Hypothalamus (tissue), 51 donors: ENCODE measurements at regions not wholly inside any gene's neighbourhood (a gene's known extent, or its start where the extent isn't known, plus 50 kb on each side); places are given as distances from the start of the nearest gene placed in this dataset.

Source experiments
- DNase-seq, 51 donors: peaks; one replicate each; lab custom pipeline; 2025; lab: John Stamatoyannopoulos, UW

DNA sequence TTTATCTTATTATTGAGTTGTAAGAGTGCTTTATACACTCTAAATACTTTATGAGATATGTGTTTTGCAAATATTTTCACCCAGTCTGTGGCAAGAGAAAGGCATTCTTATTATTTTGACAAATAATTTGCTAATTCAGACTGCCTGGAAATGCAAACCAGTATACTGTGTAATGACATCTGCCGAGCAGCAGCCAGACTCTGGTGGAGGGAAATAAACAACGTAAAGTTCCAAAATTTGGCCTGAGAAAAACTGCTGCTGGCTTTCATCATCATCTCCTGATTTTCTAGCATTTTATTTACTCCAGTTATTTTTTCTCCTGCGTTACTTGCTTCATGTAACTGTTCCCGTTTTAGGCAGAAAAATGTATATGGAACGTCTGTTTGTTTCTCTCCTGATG is 161.6 kb downstream of the RNF152 start:
- DNase-seq, result no peak

DNA sequence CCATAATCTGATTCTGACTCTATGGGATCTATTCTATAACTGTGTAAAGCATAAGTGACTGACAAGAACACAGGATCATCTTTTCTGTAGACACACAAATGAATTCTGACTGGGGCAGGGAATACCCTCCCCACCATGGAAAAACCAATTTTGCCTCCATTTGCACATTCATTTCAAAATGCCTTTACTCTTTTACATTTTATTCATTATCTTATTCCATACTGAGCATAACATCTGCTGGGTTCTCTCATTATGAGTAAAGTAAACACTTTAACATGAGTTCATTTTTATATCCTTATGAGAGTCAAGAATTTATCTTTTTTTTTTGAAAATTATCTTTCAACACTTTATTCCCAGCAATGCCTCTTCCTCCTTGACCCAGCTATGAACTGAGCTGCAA is 163.5 kb downstream of the RNF152 start:
- no peak for DNase-seq

DNA sequence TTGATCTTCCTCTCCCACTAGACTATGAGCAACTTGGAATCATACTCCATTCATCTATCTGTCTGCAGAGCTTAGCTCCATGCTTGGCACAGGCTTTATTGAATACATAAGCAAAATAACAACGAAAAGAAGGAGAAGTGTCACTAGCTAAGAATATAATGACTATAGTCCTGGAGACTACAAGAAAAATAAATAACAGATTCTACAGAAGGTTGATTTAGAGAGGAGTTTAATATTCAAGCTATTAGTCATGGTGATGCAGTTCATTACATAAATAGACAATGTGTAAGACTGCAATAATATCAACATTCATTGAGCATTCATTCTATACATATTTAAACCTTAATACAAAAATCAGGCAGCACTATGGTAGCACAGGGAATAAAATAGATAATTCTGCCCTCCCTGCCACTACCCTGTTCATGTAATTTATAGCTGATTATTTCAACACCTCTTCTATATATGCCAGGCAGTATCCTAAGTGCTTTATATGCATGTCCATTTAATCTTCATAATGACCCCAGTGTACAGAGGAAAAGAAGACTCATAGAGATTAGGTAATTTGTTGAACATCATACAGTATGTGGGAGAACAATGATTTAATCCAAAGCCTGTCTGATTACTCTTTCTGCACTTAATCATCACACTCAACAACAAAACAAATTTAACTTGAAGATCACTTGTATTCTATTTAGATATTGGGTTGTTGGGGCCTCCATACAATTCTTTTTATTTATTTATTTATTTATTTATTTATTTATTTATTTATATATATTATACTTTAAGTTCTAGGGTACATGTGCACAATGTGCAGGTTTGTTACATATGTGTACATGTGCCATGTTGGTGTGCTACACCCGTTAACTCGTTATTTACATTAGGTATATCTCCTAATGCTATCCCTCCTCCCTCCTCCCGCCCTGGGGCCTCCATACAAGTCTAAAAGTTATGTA is 165.3 kb downstream of the RNF152 start:
- DNase-seq, result no peak

DNA sequence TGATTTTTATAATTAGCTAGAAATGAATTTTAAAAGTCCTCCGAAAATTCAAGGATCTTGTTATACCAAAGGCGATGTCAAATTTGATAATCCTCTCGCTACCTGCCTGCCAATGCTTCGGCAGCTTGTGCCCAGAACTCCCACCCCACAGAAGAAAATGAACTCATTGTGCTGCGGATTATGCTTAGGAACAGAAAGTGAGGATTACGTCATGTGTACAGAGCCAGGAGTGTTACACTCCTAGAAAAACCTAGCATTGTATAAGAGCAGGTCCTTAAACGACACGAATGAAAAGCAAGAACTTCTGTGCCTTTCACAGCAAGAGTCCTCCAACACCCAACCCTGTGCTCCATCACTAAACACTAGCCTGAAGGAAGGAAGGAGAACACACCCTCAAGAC is 168.3 kb downstream of the RNF152 start:
- DNase-seq, result no peak

DNA sequence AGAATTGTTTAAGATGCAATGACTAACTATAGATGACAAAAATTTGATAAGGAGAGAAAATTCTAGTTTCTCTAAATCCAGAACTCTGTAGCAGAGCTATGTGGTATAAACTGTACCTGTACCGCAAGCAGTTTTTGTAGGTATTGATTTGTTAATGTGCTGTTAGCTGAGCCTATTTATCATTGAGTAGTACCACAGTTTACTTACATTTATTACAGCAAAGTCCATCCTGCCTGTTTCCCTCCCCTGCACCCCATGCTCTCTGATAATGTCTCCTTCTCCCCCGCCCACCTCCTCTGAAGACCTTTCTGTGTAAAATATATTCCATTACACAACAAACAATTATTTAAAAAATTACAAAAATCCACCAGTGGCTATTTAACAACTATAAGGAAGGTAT is 170.6 kb downstream of the RNF152 start:
- DNase-seq, result no peak

DNA sequence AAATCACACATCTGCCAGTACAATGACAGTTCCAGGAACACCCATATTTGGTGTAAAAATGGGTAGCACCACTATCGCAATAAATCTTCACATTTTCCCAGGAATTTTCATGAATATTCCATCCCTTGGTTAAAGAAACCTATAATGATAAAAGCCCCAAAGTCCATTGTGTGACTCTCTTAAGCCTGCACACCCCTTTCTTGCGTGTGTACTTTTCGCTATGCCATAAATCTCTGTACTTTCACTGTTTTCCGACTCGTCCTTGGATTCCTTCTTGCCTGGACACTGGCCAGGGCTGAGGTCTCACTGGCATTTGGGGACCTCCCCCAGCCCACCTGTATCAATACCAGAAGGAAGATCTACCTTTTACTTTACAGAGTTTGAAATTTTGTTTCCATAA is 172.3 kb downstream of the RNF152 start:
- no peak for DNase-seq

DNA sequence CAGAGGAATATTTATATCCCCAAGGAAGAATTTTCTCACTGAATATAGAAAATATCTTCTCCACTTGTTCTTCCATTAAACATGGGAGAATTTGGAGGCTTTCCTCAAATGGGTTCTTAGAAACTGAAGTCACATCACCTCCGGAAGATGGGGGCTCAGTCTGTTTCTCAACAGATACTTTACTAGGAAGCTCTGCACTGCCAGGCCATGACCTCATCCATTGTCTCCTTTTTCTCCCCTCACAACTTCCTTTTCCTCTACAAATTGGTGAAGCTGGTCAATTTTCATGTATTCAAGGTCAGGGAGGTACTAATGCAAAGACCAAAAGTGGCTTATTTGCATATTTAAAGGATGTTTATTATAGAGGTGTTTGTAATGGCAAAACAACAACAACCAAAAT is 173.1 kb downstream of the RNF152 start:
- DNase-seq, result no peak

DNA sequence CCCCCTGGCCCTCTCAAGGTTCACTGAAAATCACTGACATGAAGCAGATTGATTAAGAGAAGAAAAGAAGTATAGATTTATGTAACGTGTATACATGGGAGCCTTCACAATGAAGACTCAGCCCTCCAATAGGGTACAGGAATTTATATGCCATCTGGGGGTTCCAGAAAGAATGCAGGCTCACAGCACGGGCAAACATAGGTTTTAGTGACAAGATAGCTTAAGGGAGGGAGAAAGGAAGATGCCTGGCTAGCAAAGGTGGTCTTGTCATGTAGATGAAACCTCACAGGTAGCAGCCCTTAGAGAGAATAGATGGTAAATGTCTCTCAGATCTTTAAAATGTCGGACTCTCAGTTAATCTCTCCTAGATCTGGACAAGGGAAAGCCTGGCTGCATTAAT is 173.9 kb downstream of the RNF152 start:
- DNase-seq, result no peak

DNA sequence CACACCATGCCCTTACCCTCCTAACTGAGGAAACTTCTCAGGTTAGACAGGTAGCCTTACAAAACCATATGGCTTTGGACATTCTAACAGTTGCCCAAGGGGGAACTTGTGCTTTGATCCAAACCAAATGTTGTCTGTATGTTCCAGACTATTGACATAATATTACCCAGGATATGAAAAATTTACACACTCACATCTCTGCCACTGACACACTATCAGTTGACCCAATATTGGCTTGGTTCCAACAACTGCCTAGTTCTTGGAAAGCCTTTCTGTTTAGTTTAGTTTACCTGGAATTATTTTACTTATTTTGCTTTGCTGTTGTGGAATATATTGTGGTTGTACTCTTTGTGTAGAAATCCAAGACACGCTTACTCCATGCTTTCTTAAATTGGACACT is 178.4 kb downstream of the RNF152 start:
- no peak for DNase-seq

DNA sequence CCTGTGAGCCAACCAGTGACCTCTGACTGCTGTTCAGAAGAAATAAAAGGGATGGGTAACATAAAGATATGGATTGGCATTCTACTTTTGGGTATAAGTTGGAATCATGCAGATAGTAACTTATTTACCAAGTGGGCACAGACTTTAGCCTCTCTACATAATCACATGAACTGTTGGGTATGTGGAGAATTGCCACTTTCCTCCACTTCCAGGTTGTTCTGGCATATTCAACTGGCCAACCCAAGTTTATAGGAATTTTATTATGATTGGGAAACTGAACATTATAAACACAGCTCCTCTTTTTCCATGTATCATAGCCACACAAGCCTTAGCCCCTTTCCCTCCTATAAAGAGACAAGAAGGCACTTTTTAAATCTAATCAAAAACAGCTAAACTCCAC is 179.3 kb downstream of the RNF152 start:
- DNase-seq, result no peak

DNA sequence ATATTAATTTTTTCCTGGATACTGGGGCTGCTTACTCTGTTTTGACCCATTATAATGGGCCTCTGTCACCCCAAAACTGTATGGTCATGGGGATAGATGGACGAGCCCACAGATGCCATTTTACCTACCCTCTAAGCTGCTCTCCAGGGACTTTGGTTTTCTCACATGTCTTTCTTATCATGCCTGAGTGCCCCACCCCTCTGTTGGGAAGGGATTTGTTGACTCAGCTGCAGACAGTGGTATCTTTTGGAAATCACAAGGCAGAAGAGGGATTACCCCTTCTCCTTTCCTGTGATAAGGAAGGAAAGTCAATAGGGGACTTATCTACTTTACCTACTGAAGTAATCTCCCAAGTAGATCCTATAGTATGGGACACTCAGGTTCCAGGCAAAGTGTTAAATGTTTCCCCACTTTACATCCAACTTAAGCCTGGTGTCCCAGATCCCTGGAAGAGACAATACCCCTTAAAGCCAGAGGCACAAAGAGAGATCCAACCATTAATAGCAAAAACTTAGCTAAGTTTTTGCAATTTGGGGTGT is 182.7 kb downstream of the RNF152 start:
- no peak for DNase-seq

DNA sequence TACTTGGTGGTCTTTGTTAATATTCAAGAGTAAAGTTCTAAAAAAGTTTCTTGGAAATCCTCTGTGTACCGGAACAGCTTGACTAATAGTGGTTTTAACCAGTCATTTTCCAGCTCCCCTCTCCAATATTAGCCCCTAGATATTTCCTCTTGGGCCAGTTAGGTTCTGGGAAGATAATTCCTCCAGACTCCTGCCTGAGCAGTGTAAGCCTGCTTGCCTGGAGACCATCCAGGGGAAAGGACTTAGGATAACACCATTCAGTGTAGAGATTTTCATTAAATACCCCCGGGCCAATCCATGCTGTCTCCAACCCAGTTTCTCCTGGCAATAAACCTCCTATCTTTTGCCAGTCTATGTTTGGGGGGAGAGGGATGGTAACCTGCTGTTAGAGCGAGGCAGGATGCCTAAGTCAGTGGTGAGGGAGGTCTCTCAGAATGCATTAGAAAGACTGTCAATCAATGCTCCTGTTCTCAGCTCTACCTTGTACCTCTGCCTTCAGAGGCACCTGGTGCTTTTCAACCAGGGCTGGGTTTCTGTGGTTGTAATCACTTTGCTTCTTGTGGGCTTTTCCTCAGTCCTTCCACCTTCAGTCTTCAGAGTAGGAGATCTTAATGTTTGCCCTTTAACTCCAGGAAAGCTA is 186.4 kb downstream of the RNF152 start:
- DNase-seq, result no peak

DNA sequence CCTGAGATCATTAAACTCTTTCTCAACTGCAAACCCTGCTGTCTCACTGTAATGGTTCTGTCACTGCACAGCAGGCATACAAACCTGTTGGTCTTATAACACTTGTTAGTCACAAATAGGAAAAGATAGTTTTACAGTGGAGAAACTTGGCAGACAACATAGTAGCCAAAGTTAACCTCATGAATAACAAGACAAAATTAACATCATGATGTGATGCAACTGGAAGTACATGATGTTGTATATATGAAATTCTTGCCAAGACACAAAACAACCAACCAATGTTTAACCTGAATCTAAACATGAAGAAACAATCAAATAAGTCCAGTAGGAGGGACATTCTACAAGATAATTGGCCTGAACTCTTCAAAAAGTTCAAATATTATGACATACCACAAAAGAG is 189.3 kb downstream of the RNF152 start:
- DNase-seq, result no peak

DNA sequence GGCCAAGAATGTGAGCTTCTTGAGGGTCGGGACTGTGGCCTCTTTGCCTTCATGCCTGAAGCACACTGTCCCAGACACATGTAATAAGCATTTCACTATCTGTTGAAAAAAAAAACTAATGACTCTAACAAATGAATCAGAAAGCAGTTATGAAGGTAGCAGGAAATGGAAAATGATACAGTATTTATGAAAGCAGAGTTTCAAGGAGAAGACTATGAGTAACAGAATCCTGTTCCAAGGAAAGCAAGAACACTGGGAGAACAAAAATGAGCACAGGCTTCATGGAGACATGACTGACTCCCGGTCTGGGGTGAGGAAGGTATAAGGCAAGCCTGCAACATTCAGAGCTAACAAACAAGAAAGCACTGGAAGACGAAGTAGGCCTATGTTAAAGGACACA is 190.8 kb downstream of the RNF152 start:
- DNase-seq, result no peak

DNA sequence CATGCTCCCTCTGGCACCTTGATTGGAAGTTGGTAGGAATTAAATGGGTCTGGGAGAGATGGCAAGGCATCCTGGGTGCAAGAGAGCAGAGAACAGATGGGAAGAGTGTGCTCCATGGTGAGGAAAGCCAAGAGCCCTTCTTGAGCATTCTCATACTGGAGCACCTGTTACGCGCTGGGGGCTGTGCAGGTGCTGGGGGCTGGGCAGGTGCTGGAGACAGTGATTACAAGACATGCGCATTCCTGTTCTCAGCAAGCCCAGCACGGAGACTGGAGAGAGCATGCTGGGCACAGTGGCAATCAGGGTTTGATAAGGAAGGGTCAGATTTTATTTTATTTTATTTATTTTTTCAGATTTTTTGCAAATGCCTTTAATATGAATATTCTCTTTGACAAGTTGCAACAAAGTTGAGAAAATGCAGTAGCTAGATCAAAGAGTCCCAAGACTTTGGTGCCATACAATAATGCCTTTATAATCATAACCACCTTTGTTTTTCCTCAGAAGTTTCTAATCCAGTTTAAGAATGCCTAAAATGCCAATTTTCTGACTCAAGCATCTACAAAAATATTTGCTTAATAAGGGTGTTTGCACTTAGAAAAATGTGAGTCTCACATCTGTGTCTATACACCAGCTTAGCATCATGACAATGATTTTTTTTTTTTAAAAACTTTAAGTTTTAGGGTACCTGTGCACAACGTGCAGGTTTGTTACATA is 193.3 kb downstream of the RNF152 start:
- DNase-seq, result no peak

DNA sequence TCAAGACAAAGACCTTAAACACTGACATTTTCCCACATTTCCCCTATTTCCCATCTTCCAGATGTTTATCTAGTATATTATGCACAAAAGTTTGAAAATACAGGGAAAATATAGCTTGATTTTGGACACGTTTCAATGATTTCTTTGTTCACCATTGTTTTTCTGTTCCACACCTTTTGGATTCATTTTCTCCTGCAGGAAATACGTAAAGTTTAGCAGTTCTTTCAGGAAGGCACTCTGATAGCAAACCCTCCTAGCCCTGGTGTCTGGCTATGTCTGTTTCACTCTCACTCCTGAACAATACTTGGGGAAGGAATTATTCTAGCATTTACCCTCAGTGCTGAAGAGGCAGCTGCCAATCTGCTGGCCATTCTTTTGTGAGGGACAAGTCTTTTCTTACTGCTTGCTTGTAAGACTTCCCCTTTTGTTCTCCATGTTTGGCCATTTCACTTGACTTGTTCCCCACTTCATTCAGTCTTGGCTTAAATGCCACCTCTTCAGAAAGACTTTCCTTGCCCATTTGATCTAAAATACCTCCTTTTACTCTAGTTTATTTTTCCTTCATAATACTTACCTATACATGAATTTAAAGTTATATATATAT is 195.4 kb downstream of the RNF152 start:
- DNase-seq, result no peak

DNA sequence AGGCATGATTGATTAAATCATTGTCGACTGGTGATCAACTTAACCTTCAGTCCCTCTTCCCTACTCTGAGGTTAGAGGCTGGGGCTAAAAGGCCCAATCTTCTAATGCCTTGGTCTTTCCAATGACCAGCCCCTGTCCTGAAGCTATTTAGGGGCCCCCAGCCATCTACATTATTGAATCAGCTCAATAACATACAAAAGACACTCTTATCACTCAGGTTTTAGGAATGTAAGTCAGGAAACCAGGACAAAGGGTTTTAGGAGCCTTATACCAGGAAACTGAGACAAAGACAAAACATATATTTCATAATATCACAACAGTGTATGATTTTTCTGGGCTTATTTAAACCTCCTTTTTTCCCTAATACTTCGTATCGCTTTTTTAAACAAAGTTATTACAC is 198.6 kb downstream of the RNF152 start:
- DNase-seq, result no peak

DNA sequence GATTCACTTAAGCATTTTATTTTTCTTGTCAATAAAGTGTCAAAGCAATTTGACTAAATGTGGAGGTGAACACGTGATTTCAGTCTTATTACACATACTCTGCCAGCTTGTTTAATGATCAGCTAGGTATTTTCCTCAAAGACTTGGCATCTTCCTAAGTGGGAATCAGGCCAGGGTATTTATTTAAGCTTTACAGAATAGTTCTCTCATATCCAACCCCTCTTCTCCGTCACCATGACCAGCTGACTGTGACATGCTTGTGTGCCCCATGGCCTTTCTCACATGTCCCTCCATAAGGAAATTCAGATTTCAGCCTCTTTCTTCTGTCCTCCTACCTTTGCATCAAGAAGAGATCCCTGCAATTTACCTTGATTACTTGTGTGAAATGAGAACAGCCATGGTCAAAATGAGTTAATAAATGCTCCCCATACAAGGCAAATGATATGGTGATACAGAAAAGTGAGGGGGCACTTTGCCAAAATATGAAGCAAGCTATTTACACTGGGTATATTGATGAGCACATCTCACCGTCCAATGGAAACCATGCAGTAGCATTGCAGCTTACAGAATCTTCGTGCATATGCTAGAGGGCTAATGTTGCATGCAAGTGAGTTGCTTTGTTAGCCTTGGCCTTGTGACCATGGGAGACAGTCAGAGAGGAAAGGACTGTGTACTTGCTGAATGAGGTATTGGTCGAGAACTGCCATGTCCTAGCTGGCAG is 202.2 kb downstream of the RNF152 start:
- DNase-seq, result no peak

DNA sequence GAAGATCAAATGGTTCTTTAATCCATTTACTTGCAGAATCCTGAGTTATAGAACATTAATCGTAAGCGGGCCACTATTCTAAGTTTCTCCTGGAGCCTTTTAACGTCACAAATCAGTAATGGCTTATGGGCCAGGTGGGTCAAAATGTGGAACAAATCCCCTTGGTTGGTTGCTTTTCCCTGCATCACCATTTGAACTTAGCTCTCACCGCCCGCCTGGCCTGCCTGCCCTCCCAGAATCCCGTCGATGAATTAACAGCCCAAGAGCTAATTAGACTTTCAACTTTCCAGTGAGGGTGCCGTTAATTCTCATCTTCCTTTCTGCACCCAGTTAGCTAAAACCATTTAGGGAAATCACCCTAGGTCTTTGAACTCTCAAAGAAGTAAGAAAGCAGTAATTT is 205.5 kb downstream of the RNF152 start:
- DNase-seq, result no peak

DNA sequence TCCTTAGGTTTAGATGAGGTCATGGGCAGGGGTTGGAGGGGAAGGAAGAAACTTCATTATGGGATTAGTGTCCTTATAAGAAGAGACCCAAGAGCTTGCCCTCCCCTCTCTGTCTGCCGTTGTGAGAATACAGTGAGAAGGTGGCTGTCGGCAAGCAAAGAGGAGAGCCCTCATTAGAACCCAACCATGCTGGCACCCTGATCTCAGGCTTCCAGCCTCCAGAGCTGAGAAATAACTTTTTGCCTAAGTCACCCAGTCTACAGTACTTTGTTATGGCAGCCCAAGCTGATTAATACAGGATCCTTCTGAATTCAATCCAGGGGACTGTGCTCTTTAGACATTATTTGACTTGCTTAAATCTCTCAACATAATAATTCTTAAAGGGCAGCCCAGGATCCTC is 209.0 kb downstream of the RNF152 start:
- no peak for DNase-seq
